ENCODE measurements at regions not wholly inside any gene's neighbourhood (a gene's known extent, or its start where the extent isn't known, plus 50 kb on each side); places are given as distances from the start of the nearest gene placed in this dataset.

DNA sequence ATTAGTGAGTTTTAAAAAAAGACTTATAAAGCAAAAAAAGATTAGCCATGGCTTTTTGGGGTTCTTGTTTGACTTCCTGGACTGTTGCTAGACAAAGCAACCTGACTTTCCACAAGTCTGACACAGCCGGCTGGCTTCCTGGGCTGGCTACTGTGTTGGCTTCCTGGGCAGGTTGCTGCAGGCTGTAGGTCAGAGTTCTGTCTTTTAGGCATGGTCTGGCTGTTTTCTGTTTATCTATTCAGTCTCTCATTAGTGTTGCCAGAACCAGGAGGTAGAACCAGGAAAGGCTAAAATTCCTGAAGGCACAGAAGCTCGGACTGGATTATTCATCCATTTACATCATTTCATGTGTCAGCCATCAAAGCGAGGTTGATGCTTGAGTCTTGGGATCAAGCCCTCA, 88.6 kb upstream of the SLC35F3 start:
- TF ChIP-seq, protein P1, sequence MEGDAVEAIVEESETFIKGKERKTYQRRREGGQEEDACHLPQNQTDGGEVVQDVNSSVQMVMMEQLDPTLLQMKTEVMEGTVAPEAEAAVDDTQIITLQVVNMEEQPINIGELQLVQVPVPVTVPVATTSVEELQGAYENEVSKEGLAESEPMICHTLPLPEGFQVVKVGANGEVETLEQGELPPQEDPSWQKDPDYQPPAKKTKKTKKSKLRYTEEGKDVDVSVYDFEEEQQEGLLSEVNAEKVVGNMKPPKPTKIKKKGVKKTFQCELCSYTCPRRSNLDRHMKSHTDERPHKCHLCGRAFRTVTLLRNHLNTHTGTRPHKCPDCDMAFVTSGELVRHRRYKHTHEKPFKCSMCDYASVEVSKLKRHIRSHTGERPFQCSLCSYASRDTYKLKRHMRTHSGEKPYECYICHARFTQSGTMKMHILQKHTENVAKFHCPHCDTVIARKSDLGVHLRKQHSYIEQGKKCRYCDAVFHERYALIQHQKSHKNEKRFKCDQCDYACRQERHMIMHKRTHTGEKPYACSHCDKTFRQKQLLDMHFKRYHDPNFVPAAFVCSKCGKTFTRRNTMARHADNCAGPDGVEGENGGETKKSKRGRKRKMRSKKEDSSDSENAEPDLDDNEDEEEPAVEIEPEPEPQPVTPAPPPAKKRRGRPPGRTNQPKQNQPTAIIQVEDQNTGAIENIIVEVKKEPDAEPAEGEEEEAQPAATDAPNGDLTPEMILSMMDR (IDR thresholded peaks at IDR 0.05; ENCODE audit: borderline replicate concordance, extremely low read depth, low read length, poor library complexity, severe bottlenecking): no peak
- TF ChIP-seq EZH2 (IDR thresholded peaks at IDR 0.05; ENCODE audit: borderline replicate concordance, low read depth, low read length, severe bottlenecking): no peak
